HG02938 (cell line): ENCODE measurements at regions not wholly inside any gene's neighbourhood (a gene's known extent, or its start where the extent isn't known, plus 50 kb on each side); places are given as distances from the start of the nearest gene placed in this dataset.

Experiments
- ATAC-seq: cut with Tn5 transposase; IDR thresholded peaks from one replicate; pipeline ENCODE4 v1.9.1; 2021; ENCODE audit warnings: mild to moderate bottlenecking, moderate library complexity; ENCODE audit not compliant: unreplicated experiment

DNA sequence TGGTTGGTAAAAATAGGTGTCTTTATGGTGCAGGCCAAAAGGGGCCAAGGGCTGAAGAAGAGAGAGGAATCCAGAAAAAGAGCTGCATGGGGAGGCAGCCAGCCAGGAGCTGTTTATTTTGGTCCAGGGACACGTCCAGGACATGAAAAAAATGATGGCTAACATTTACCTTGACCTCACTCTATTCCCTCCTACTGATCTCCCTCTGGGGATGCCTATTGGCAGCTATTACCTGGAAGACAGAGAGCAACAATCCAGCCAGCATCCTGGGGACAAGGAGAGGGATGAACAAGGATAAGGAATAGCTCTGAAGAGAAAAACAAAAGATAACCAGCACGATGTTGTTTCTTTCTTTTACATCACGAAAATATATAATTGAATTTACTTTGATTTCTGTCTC lies 1599.6 kb downstream of the SLITRK5 start:
- no peak for ATAC-seq

DNA sequence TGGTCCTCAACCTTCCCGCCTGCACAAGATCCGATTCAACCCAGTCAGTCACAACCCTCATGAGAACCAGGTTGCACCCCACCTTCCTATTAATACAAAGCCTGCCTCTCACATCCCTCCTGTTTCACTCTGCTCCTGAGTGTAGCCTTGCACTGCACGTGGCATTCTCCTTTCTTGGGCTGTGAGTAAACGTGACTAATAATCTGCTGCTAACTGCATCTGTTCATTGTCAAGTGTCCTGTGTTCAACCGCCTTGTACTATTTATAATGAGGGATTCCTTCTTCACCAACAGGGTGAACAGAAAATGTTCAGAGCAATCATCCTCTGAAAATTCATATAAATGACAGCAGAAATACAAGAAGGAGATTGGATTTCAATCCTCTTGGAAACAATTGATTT lies 1608.2 kb downstream of the SLITRK5 start:
- no peak for ATAC-seq

DNA sequence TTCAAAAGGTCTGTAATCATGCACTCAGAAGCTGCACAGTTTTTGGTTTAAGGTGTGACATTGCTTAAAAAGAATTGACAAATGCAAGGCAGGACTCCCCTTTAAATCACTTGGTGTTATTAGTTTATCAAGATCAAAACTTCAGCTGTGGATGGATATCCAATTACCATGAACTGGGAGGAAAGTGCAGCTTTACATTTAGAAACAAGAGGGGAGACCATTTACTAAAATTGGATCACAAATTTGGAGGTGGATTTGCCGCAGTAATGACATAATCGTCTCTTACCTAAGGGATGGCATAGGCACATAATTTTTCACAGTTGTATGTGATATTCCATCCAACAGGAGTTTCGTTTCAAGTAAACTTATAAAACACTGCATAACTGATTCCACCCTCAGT lies 1610.2 kb downstream of the SLITRK5 start:
- ATAC-seq = no peak

DNA sequence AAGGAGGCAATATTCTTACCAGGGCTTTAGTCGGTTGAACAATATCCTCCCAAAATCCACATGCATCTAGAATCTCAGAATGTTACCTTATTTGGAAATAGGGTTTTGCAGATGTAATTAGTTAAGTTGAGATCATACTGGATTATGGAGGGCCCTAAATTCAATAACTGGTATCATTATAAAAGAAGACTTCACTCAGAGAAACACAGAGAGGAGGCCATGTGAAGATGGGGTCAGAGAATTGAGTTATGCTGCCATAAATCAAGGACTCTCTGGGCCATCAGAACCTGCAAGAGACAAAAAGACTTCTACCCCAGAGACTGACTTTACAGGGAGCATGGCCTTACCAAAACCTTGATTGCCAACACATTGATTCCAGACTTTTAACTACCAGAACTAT lies 1611.1 kb downstream of the SLITRK5 start:
- ATAC-seq = no peak

- no peak for ATAC-seq
These were observed 1616.2 kb downstream of the SLITRK5 start for GRCh38 chr13:89287381-89287780.

GRCh38 chr13:89294115-89294867 lies 1623.1 kb downstream of the SLITRK5 start:
- ATAC-seq = no peak

DNA sequence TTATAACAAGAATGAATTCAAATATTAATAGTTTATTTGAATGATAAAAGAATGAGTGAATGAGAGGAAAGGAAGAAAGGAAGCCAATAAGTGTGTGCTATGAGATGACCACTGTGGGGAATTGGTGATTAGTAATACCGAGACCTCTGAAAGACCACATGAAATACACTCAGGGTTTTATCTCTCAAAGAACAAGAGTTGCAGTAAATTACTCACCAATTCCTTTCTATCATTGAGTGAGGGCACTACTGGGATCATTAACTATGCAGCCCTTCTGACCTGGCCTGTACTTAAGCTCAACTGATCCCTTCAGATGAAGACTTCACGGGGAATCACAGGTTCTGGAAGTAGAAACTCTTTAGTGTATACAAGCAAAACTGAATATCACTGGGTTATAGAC lies 1636.1 kb downstream of the SLITRK5 start:
- ATAC-seq = no peak

DNA sequence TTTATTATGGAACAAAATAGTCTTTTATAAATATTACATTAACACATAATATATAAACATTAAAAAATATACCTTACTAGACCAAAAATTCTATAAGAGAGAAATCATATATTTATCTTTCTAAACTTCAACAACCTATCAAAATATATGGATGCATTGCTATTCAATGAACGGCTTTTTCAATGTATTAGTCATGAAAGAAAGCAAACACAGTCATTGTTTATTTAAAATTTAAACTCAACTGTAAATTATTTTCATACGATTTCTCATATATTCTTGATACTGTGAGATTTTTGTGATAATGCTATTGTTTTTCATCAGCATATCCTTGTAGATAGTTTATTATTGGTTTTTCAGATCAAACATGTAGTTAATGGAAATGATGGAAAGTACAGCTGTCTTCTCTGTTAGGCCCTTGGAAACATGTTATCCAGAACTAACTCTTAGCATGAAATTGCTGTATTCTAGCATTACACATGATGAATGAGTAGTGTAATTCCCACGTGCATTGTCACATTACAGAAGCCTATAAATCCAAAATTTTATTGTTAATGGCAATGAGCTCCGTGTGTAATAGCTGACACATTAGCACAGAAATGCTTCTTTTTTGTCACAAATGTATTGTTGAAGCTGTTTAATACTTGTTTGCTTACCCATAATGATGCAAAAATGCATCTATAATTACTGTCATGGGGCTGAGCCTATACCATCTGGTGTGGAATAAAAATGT lies 1639.9 kb downstream of the SLITRK5 start:
- no peak for ATAC-seq

DNA sequence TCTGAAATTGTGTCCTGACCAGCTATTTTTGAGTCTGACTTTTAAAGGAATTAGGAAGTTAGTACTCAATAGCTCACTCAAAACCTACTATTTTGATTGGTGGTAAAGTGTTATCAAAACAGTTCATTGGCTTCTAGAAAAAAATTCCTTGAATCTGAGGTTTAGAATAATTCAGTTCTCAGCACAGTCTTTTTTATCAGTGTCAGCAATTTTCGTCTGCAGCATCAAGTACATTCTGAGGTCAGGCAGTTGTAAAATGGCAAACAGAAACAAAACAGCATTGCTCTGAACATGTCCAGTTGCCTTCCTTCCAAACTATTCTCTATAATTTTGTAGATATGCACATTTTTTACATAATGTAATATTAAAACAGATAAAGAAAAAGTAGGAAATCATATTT lies 1644.1 kb downstream of the SLITRK5 start:
- no peak for ATAC-seq

GRCh38 chr13:89322466-89322865 lies 1651.3 kb downstream of the SLITRK5 start:
- ATAC-seq = no peak

- ATAC-seq = no peak
These were observed 1653.4 kb downstream of the SLITRK5 start for GRCh38 chr13:89324582-89324981.

DNA sequence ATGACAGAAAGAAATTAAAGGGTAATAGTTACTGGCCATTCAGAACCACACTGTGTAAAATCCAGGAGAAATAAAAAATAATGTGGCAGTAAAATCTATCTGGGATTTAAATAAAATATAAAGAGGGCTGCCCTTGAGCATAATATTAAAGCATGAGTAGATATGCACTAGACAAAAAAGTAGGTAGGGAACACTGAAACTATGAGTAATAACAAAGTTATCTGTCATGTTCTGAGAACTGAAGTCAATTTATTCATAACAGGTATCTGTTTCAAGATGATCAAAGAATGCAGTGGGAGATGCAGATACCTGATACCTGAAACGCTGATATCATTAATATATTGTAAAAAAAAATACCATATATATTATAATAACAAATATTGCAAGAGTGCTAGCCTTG lies 1672.0 kb downstream of the SLITRK5 start:
- ATAC-seq = no peak

DNA sequence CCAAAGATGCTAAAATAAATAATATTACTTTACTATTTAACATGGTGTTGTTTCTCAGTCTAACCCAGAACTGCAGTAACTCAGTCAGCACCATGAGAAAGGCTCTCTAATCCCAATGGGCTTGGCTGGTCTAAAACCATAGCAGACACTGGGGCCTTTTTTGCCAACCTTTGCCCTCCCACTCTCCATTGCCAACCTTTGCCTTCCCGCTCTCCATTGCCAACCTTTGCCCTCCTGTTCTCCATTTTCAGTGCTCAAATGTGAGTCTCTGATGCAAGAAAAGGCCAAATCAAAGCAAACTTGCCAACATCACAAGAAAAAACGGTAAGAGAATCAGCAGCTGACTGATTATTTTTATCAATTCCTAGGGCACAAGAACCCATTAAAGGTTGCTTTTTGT lies 1681.2 kb downstream of the SLITRK5 start:
- ATAC-seq = no peak

DNA sequence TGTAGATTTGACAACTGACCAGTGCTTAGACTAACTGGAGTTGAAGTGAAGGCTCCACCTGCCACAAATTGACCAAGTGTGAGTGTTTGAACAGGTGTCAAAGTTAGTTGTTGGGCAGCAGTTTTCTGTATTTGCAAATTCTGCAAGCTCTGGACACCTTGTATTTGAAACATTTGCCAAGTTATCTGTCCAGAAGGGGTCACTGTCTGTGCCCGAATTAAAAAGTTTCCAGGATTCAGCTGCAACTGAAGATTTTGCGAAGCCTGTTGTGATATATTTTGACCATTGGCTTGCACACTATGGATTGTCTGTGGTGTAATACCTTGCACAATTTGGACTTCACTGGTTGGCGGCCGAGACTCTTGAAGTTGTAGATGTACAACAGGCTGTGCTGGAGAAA lies 1690.7 kb downstream of the SLITRK5 start:
- no peak for ATAC-seq

- ATAC-seq = no peak
These were observed 1692.0 kb downstream of the SLITRK5 start for GRCh38 chr13:89363144-89363543.

DNA sequence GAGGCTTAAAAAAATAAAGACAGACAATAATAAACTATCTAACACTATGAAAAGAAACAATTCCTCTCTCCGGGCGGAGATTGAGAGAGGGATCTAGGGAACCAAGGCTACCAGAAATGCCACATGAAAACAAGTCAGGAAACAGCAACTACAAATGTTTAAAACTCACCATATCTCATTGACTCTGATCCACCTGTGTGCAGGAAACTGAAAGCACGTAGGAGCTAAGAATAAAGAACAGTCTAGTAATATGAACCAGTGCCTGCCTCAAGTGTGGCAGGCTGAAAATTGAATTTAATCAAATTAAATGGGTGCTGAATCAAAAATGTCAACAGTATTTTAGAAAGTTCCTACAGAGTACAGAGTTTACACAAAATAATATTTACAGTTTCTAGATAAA lies 1701.0 kb downstream of the SLITRK5 start:
- no peak for ATAC-seq

DNA sequence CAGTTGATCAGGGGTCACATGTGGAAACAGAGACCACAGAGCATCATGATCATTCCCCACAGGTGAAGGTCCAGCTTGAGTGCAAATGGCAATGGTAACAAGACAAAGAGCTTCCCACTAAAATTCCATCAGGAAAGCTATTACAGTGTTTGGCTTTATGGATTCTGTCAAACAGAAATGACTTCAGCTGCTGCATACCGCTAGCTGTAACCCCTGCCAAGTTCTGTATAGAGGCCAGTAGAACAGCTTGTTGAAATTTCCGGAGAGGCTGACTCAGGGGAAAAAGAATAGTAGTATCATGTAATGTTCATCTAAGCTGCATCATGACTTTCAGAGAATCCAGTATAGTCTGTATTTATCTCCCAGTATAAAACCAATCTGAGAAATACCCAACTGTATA lies 1704.7 kb downstream of the SLITRK5 start:
- ATAC-seq = no peak

DNA sequence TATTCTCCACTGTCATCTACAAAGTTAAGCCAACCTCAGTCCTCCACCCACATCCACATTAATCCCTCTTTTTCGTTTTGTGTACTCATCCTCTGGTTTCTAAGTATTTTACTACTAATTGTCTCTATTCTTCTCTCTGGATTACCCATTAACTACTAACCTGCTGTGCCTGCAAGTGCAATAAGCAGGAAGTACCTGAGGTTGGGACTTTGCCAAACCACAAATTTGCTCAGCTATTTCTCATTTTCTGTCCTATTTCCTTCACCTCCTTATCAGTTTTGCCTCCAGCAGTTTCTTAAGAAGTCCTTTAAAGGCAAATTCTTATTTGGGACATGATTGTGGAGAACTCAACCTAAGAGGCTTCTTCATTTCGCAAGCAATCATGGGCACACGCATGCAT lies 1708.9 kb downstream of the SLITRK5 start:
- ATAC-seq = no peak

- ATAC-seq = no peak
These were observed 1711.8 kb downstream of the SLITRK5 start for GRCh38 chr13:89382981-89383380.

DNA sequence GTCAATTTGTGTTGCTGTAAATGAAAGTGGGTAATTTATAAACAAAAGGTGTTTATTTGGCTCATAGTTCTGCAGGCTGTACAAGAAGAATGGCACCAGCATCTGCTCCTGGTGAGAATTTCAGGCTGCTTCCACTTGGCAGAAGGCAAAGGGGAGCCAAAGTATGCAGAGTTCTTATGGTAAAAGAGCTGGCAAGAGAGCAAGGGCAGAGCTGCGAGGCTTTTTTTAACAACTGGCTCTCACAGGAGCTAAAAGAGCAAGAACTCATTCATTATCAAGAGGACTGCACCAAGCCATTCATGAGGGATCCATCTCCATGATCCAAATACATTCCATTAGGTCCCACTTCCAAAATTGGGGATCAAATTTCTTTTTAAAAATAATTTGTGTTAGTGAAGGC lies 1712.7 kb downstream of the SLITRK5 start:
- ATAC-seq = no peak

DNA sequence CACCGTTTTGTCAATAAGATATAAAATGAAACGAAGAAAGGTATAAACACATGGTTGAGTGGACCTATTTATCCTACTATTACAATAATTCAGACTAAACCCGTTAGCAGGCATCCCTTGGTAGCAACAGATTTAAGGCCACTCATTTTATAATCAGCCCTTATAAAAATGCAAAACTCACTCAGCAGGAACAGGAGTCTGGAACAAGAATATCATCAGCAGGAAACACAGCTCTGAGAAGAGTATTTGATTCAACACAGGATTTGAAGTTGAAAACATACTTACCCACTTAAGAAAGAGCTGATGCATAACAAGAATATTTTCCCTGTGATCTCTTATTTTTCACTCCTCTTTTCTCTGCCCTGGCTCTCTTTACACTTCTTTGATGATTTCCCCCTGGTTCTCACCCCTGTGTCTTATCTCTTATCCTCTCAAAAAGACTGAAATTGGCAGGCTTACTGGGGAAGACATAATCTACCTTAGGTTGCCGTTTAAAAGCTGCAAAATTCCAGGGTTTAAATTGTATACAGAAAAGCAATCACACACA lies 1722.7 kb downstream of the SLITRK5 start:
- no peak for ATAC-seq

GRCh38 chr13:89401264-89401675 lies 1730.1 kb downstream of the SLITRK5 start:
- no peak for ATAC-seq
